ENCODE measurements at regions not wholly inside any gene's neighbourhood (a gene's known extent, or its start where the extent isn't known, plus 50 kb on each side); places are given as distances from the start of the nearest gene placed in this dataset.

- in situ Hi-C loops (cut with MboI; ENCODE audit: low pct_unique_long_range_greater_than_20kb, low sequenced_read_pairs) = no loop called here
- no peak for DNase-seq
Observed at GRCh38 chr9:71250581-71250980, 129.2 kb upstream of the TRPM3 start.

- peak; percentile 67 for DNase-seq
- in situ Hi-C loops (cut with MboI; ENCODE audit: low pct_unique_long_range_greater_than_20kb, low sequenced_read_pairs) = loop anchor here (25.0 kb wide), 2 partner anchors 313 to 613 kb away; no protein-coding TSS in a partner anchor
Observed at GRCh38 chr9:71249729-71250317, 128.4 kb upstream of the TRPM3 start.

- DNase-seq = no peak
- in situ Hi-C loops (cut with MboI; ENCODE audit: low pct_unique_long_range_greater_than_20kb, low sequenced_read_pairs) = loop anchor here (25.0 kb wide), 2 partner anchors 308 to 608 kb away; no protein-coding TSS in a partner anchor
Observed at GRCh38 chr9:71245651-71246050, 124.2 kb upstream of the TRPM3 start.

- in situ Hi-C loops (cut with MboI; ENCODE audit: low pct_unique_long_range_greater_than_20kb, low sequenced_read_pairs) = loop anchor here (25.0 kb wide), 2 partner anchors 307 to 607 kb away; no protein-coding TSS in a partner anchor
- DNase-seq = no peak
Observed at GRCh38 chr9:71243951-71244350, 122.5 kb upstream of the TRPM3 start.

GRCh38 chr9:71242081-71242480 is 120.7 kb upstream of the TRPM3 start:
- no peak for DNase-seq
- in situ Hi-C loops (cut with MboI; ENCODE audit: low pct_unique_long_range_greater_than_20kb, low sequenced_read_pairs) = loop anchor here (25.0 kb wide), 2 partner anchors 305 to 605 kb away; no protein-coding TSS in a partner anchor

- in situ Hi-C loops (cut with MboI; ENCODE audit: low pct_unique_long_range_greater_than_20kb, low sequenced_read_pairs) = loop anchor here (25.0 kb wide), 2 partner anchors 300 to 600 kb away; no protein-coding TSS in a partner anchor
- no peak for DNase-seq
Observed at GRCh38 chr9:71237051-71237450, 115.6 kb upstream of the TRPM3 start.

GRCh38 chr9:71233646-71234045 is 112.2 kb upstream of the TRPM3 start:
- in situ Hi-C loops (cut with MboI; ENCODE audit: low pct_unique_long_range_greater_than_20kb, low sequenced_read_pairs) = loop anchor here (25.0 kb wide), 2 partner anchors 296 to 596 kb away; no protein-coding TSS in a partner anchor

GRCh38 chr9:71223953-71224538 is 102.6 kb upstream of the TRPM3 start:
- DNase-seq = peak; percentile 15
- in situ Hi-C loops (cut with MboI; ENCODE audit: low pct_unique_long_range_greater_than_20kb, low sequenced_read_pairs) = no loop called here

More at GRCh38 chr9:71233646-71234045, 112.2 kb upstream of the TRPM3 start:
- DNase-seq = no peak

- DNase-seq = no peak
- in situ Hi-C loops (cut with MboI; ENCODE audit: low pct_unique_long_range_greater_than_20kb, low sequenced_read_pairs) = no loop called here
Observed at GRCh38 chr9:71218774-71219173, 97.4 kb upstream of the TRPM3 start.

GRCh38 chr9:71213633-71214032 is 92.2 kb upstream of the TRPM3 start:
- DNase-seq = no peak
- in situ Hi-C loops (cut with MboI; ENCODE audit: low pct_unique_long_range_greater_than_20kb, low sequenced_read_pairs) = no loop called here

GRCh38 chr9:71210326-71210725 is 88.9 kb upstream of the TRPM3 start:
- in situ Hi-C loops (cut with MboI; ENCODE audit: low pct_unique_long_range_greater_than_20kb, low sequenced_read_pairs) = no loop called here
- DNase-seq = no peak

GRCh38 chr9:71209890-71210289 is 88.5 kb upstream of the TRPM3 start:
- in situ Hi-C loops (cut with MboI; ENCODE audit: low pct_unique_long_range_greater_than_20kb, low sequenced_read_pairs) = no loop called here
- no peak for DNase-seq

- in situ Hi-C loops (cut with MboI; ENCODE audit: low pct_unique_long_range_greater_than_20kb, low sequenced_read_pairs) = no loop called here
- DNase-seq = no peak
Observed at GRCh38 chr9:71202931-71203330, 81.5 kb upstream of the TRPM3 start.

GRCh38 chr9:71191708-71192107 is 70.3 kb upstream of the TRPM3 start:
- DNase-seq = no peak
- in situ Hi-C loops (cut with MboI; ENCODE audit: low pct_unique_long_range_greater_than_20kb, low sequenced_read_pairs) = no loop called here

- no peak for DNase-seq
- in situ Hi-C loops (cut with MboI; ENCODE audit: low pct_unique_long_range_greater_than_20kb, low sequenced_read_pairs) = no loop called here
Observed at GRCh38 chr9:71183251-71183650, 61.8 kb upstream of the TRPM3 start.

GRCh38 chr9:71179183-71179582 is 57.8 kb upstream of the TRPM3 start:
- no peak for DNase-seq
- in situ Hi-C loops (cut with MboI; ENCODE audit: low pct_unique_long_range_greater_than_20kb, low sequenced_read_pairs) = no loop called here

GRCh38 chr9:71177901-71178300 is 56.5 kb upstream of the TRPM3 start:
- no peak for DNase-seq
- in situ Hi-C loops (cut with MboI; ENCODE audit: low pct_unique_long_range_greater_than_20kb, low sequenced_read_pairs) = no loop called here

GRCh38 chr9:71171517-71171916 is 50.1 kb upstream of the TRPM3 start:
- in situ Hi-C loops (cut with MboI; ENCODE audit: low pct_unique_long_range_greater_than_20kb, low sequenced_read_pairs) = no loop called here
- no peak for DNase-seq

All from KBM-7 (cell line).